CD14-positive monocyte (primary cell): ENCODE measurements at regions not wholly inside any gene's neighbourhood (a gene's known extent, or its start where the extent isn't known, plus 50 kb on each side); places are given as distances from the start of the nearest gene placed in this dataset.

ENCODE experiments used
- DNase-seq, 3 donors: peaks; one replicate each; pipeline ENCODE4 v3.0.0-alpha.2; 2011 to 2022
- H2AFZ ChIP-seq: 2 replicates; pipeline ENCODE4 v1.6.0; 2012; ENCODE audit warnings: mild to moderate bottlenecking, low read depth, low read length, inconsistent platforms; ENCODE audit not compliant: insufficient read depth, poor library complexity, severe bottlenecking
- H3K27ac ChIP-seq, 2 donors: 1 replicate in 1 of 2; 2 replicates in 1 of 2; pipeline ENCODE4 v1.5.1; 2012 to 2013; ENCODE audit warnings: low read length in 2 of 2, control low read depth in 1 of 2, inconsistent platforms in 1 of 2, low read depth in 1 of 2, mild to moderate bottlenecking in 1 of 2
- H3K27me3 ChIP-seq, 2 donors: one replicate each; pipeline versions ENCODE4 v1.6.0 to v1.6.1; 2011 to 2013; ENCODE audit warnings: low read length in 2 of 2; ENCODE audit not compliant: control insufficient read depth in 2 of 2, insufficient read depth in 2 of 2
- H3K36me3 ChIP-seq, 2 donors: replicated peaks in 1 of 2; 1 replicate in 1 of 2; 2 replicates in 1 of 2; pipeline versions ENCODE4 v1.5.1 to v1.6.1; 2012 to 2013; ENCODE audit warnings: low read length in 2 of 2, control low read depth in 1 of 2, inconsistent platforms in 1 of 2, mild to moderate bottlenecking in 1 of 2; ENCODE audit not compliant: insufficient read depth in 2 of 2, control insufficient read depth in 1 of 2
- H3K4me1 ChIP-seq, 2 donors: 1 replicate in 1 of 2; 2 replicates in 1 of 2; pipeline versions ENCODE4 v1.5.1 to v1.6.1; 2012 to 2013; ENCODE audit warnings: low read length in 2 of 2, control low read depth in 1 of 2, inconsistent platforms in 1 of 2, mild to moderate bottlenecking in 1 of 2, moderate library complexity in 1 of 2; ENCODE audit not compliant: insufficient read depth in 2 of 2, control insufficient read depth in 1 of 2
- H3K4me2 ChIP-seq: replicated peaks from 2 replicates; pipeline ENCODE3; 2012; ENCODE audit warnings: low read length, moderate library complexity, mild to moderate bottlenecking; ENCODE audit not compliant: poor library complexity, severe bottlenecking; ENCODE audit errors: extremely low read depth
- H3K4me3 ChIP-seq, 3 experiments: fragments of 200-600 bp in 1 of 3; sonication (generic) in 1 of 3; replicated peaks in 1 of 3; 1 replicate in 2 of 3; 2 replicates in 1 of 3; pipeline ENCODE4 v1.5.1; 2011 to 2013; ENCODE audit warnings: low read length in 3 of 3, mild to moderate bottlenecking in 3 of 3, control low read depth in 2 of 3, low read depth in 2 of 3, inconsistent platforms in 1 of 3, moderate library complexity in 1 of 3
- H3K79me2 ChIP-seq: 2 replicates; pipeline ENCODE4 v1.6.0; 2012; ENCODE audit warnings: mild to moderate bottlenecking, control low read depth, inconsistent platforms, low read length, moderate library complexity; ENCODE audit not compliant: insufficient read depth
- H3K9ac ChIP-seq: 2 replicates; pipeline ENCODE4 v1.6.0; 2017; ENCODE audit warnings: low read length, mild to moderate bottlenecking; ENCODE audit not compliant: insufficient read depth, poor library complexity, severe bottlenecking
- H3K9me3 ChIP-seq, 2 donors: replicated peaks in 1 of 2; 1 replicate in 1 of 2; 2 replicates in 1 of 2; pipeline versions ENCODE4 v1.5.1 to v1.6.1; 2012 to 2013; ENCODE audit warnings: low read length in 2 of 2, control low read depth in 1 of 2; ENCODE audit not compliant: control insufficient read depth in 1 of 2, insufficient read depth in 1 of 2
- H4K20me1 ChIP-seq: 2 replicates; pipeline ENCODE4 v1.6.0; 2012; ENCODE audit warnings: mild to moderate bottlenecking, low read length, control low read depth, moderate library complexity; ENCODE audit not compliant: insufficient read depth
- H3K27ac Mint-ChIP-seq, 7 donors: one replicate each; pipeline ENCODE4 v1.8.0; 2020; ENCODE audit warnings: mild to moderate bottlenecking in 7 of 7, mixed read lengths in 7 of 7, moderate library complexity in 6 of 7, inconsistent platforms in 2 of 7
- H3K27me3 Mint-ChIP-seq, 3 donors: one replicate each; pipeline ENCODE4 v1.8.0; 2021 to 2022; ENCODE audit warnings: low read depth in 3 of 3, mild to moderate bottlenecking in 3 of 3, mixed read lengths in 3 of 3, moderate library complexity in 3 of 3, inconsistent platforms in 1 of 3
- H3K36me3 Mint-ChIP-seq, 2 donors: one replicate each; pipeline ENCODE4 v1.8.0; 2020; ENCODE audit warnings: mixed read lengths in 2 of 2, inconsistent platforms in 1 of 2, mild to moderate bottlenecking in 1 of 2
- H3K4me1 Mint-ChIP-seq: one replicate; pipeline ENCODE4 v1.8.0; 2020; ENCODE audit warnings: mild to moderate bottlenecking, mixed read lengths
- H3K4me3 Mint-ChIP-seq, 2 donors: one replicate each; pipeline ENCODE4 v1.8.0; 2020; ENCODE audit warnings: mild to moderate bottlenecking in 2 of 2, mixed read lengths in 2 of 2, moderate library complexity in 1 of 2
- H3K9me3 Mint-ChIP-seq, 7 donors: one replicate each; pipeline ENCODE4 v1.8.0; 2020 to 2022; ENCODE audit warnings: mixed read lengths in 7 of 7, mild to moderate bottlenecking in 6 of 7, moderate library complexity in 6 of 7, inconsistent platforms in 2 of 7
- CTCF ChIP-seq: fragments of 200-600 bp; IDR thresholded peaks from one replicate; pipeline ENCODE4 v1.8.0; 2022; ENCODE audit warnings: antibody characterized with exemption, mild to moderate bottlenecking
- WGBS: methylation state at CpG from one replicate; pipeline ENCODE4 v1.1.5; 2013; ENCODE audit warnings: missing lambda C conversion rate; ENCODE audit not compliant: insufficient coverage; 5-methylcytosine and 5-hydroxymethylcytosine counted together
- intact Hi-C, 2 donors: fragments of 100-400 bp; cut with micrococcal nuclease; formaldehyde crosslinking; loops; one replicate each; pipeline versions ENCODE4 v1.15.0 to v1.15.1; 2023

GRCh38 chr5:12848709-12849108, 944.5 kb upstream of the CTNND2 start:
- Histone ChIP-seq H3K79me2 (no peaks in the 10 kb centered on the region), H3K27me3 (no peaks in the 10 kb centered on the region), H4K20me1 (no peaks in the 10 kb centered on the region), H3K4me2 (no peak overlapping the region), H3K9me3 (peaks cover 7 to 8% of the 10 kb centered on the region in 2 donors), H2AFZ (no peak overlapping the region), H3K9ac (no peak overlapping the region), H3K27ac (no peak overlapping the region), H3K4me3 (no peak overlapping the region), H3K36me3 (no peaks in the 10 kb centered on the region), H3K4me1 (no peaks in the 10 kb centered on the region)
- no peak for TF ChIP-seq CTCF
- Mint-ChIP-seq H3K4me1 (no peaks in the 10 kb centered on the region), H3K9me3 (peaks cover 2 to 7% (median 5%) of the 10 kb centered on the region in 7 donors), H3K27me3 (no peaks in the 10 kb centered on the region), H3K4me3 (no peak overlapping the region), H3K36me3 (no peaks in the 10 kb centered on the region), H3K27ac (no peak overlapping the region)
- no peak for DNase-seq
- intact Hi-C loops: no loop called here
- WGBS: no CpG with 5 or more reads among the region's 1 CpG

GRCh38 chr5:12845549-12846159, 941.4 kb upstream of the CTNND2 start:
- Mint-ChIP-seq H3K36me3 (no peaks in the 10 kb centered on the region), H3K27ac (no peak overlapping the region), H3K4me1 (no peaks in the 10 kb centered on the region), H3K4me3 (no peak overlapping the region), H3K9me3 (peaks cover 0 to 7% (median 5%) of the 10 kb centered on the region in 7 donors), H3K27me3 (no peaks in the 10 kb centered on the region)
- H3K36me3 ChIP-seq: no peaks in the 10 kb centered on the region
- DNase-seq: no peak
- no peak overlapping the region for H3K4me2 ChIP-seq
- no peak for TF ChIP-seq CTCF
- H3K27me3 ChIP-seq: no peaks in the 10 kb centered on the region
- H2AFZ ChIP-seq: no peak overlapping the region
- H3K9ac ChIP-seq: no peak overlapping the region
- 80% methylated on average over 5 of the region's 5 CpGs for WGBS
- no peaks in the 10 kb centered on the region for H3K79me2 ChIP-seq
- intact Hi-C loops: no loop called here
- H3K4me3 ChIP-seq: no peak overlapping the region
- H3K9me3 ChIP-seq: peaks cover 7 to 8% of the 10 kb centered on the region in 2 donors
- H4K20me1 ChIP-seq: no peaks in the 10 kb centered on the region
- H3K4me1 ChIP-seq: no peaks in the 10 kb centered on the region
- H3K27ac ChIP-seq: no peak overlapping the region
